ENCODE measurements at regions not wholly inside any gene's neighbourhood (a gene's known extent, or its start where the extent isn't known, plus 50 kb on each side); places are given as distances from the start of the nearest gene placed in this dataset.

DNA sequence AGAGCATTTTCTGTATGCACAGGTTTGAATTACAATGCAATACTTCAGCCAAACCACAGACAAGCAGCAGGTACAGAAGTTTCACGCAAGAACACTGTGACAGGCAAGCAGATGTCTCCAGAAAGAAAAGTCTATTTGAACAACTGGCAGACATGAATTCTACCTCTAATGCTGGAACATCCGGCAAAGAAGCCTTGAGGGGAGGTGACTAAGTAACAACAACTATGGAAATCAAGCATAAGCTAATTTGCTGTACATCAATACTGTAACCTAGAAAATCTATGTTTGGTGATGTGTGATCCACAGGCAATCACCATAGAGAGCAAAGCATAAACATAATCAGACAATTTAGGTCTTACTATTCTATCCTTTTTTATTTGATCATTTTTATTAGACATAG, 65.5 kb downstream of the PLK2 start:
- TF ChIP-seq CTCF (optimal IDR thresholded peaks at IDR 0.05 in 1 of 3, IDR thresholded peaks at IDR 0.05 in 1 of 3, conservative IDR thresholded peaks at IDR 0.05 in 1 of 3; ENCODE audit: extremely low read depth in 1 of 3, insufficient read depth in 2 of 3, low read length in 3 of 3) (no peak), EZH2 (IDR thresholded peaks at IDR 0.05; ENCODE audit: low read length) (no peak)
